AG04450 (cell line): ENCODE measurements at regions not wholly inside any gene's neighbourhood (a gene's known extent, or its start where the extent isn't known, plus 50 kb on each side); places are given as distances from the start of the nearest gene placed in this dataset.

Experiments
- CTCF ChIA-PET: fragments of 300-600, 350-600 bp; formaldehyde crosslinking; extraction: SDS; loops from one replicate; lab custom pipeline; 2022; ENCODE audit warnings: antibody characterized with exemption, inconsistent platforms; lab: Charles Lee
- POLR2A ChIA-PET: fragments of 350-600 bp; formaldehyde crosslinking; extraction: SDS; loops from one replicate; lab custom pipeline; 2021; ENCODE audit warnings: antibody characterized with exemption, inconsistent platforms; lab: Yijun Ruan, JAX
- DNase-seq: peaks from one replicate; pipeline ENCODE4 v3.0.0-alpha.2; 2011; ENCODE audit warnings: low read depth, low spot score
- H3K27ac ChIP-seq: one replicate; pipeline ENCODE4 v1.5.1; 2012; ENCODE audit warnings: low read depth, low read length, control low read depth
- H3K27me3 ChIP-seq: one replicate; pipeline ENCODE4 v1.6.0; 2012; ENCODE audit warnings: low read length; ENCODE audit not compliant: control insufficient read depth, insufficient read depth
- H3K4me3 ChIP-seq: 2 replicates; pipeline ENCODE4 v1.5.1; 2011; ENCODE audit warnings: mild to moderate bottlenecking, low read depth, low read length, control low read depth
- H3K9me3 ChIP-seq: 2 replicates; pipeline ENCODE4 v1.5.1; 2012; ENCODE audit warnings: low read length; ENCODE audit not compliant: control insufficient read depth, insufficient read depth
- CTCF ChIP-seq: IDR thresholded peaks from 2 replicates; pipeline ENCODE4 v1.5.1; 2011; ENCODE audit warnings: low read depth, low read length, control low read depth, inconsistent platforms

- POLR2A ChIA-PET: no interaction called here
- DNase-seq: no peak
These were observed 295.9 kb downstream of the SOX11 start for GRCh38 chr2:5988120-5988519.

GRCh38 chr2:5990086-5990485, 297.9 kb downstream of the SOX11 start:
- TF ChIP-seq CTCF: no peak
- H3K4me3 ChIP-seq: no peak overlapping the region
- DNase-seq: no peak
- CTCF ChIA-PET: no interaction called here
- H3K27ac ChIP-seq: no peak overlapping the region
- no peaks in the 10 kb centered on the region for H3K27me3 ChIP-seq
- no peaks in the 10 kb centered on the region; the same call in 1 of the 2 replicates for H3K9me3 ChIP-seq
- POLR2A ChIA-PET: no interaction called here

More at GRCh38 chr2:5988120-5988519, 295.9 kb downstream of the SOX11 start:
- no peak for TF ChIP-seq CTCF
- Histone ChIP-seq H3K27me3 (no peaks in the 10 kb centered on the region), H3K27ac (no peak overlapping the region), H3K4me3 (no peak overlapping the region), H3K9me3 (no peaks in the 10 kb centered on the region)
- CTCF ChIA-PET: no interaction called here

- Histone ChIP-seq H3K4me3 (no peak overlapping the region), H3K27me3 (no peaks in the 10 kb centered on the region), H3K27ac (no peak overlapping the region), H3K9me3 (no peaks in the 10 kb centered on the region; the same call in 1 of the 2 replicates)
- DNase-seq: no peak
- ChIA-PET CTCF (no interaction called here), POLR2A (no interaction called here)
- no peak for TF ChIP-seq CTCF
These were observed 299.3 kb downstream of the SOX11 start for GRCh38 chr2:5991305-5991968.

GRCh38 chr2:5995832-5996231, 303.6 kb downstream of the SOX11 start:
- Histone ChIP-seq H3K27me3 (no peaks in the 10 kb centered on the region), H3K27ac (no peak overlapping the region), H3K4me3 (no peak overlapping the region), H3K9me3 (no peaks in the 10 kb centered on the region; the same call in 1 of the 2 replicates)
- TF ChIP-seq CTCF: no peak
- CTCF ChIA-PET: interaction anchor here (0.6 kb wide), 1 partner anchor 105 kb away, joined by 3 read pairs; no protein-coding TSS in a partner anchor
- POLR2A ChIA-PET: no interaction called here
- no peak for DNase-seq

- ChIA-PET POLR2A (no interaction called here), CTCF (no interaction called here)
These were observed 316.0 kb downstream of the SOX11 start for GRCh38 chr2:6008186-6008585.

More at GRCh38 chr2:6008186-6008585, 316.0 kb downstream of the SOX11 start:
- Histone ChIP-seq H3K27me3 (no peaks in the 10 kb centered on the region), H3K27ac (no peak overlapping the region), H3K9me3 (no peaks in the 10 kb centered on the region), H3K4me3 (no peak overlapping the region)
- no peak for DNase-seq
- TF ChIP-seq CTCF: no peak
